ENCODE measurements at regions not wholly inside any gene's neighbourhood (a gene's known extent, or its start where the extent isn't known, plus 50 kb on each side); places are given as distances from the start of the nearest gene placed in this dataset.

GRCh38 chr1:234668577-234668955 lies 58.6 kb upstream of the IRF2BP2 start:
- no peak for DNase-seq (ENCODE audit: insufficient read length, low spot score)
- FAIRE-seq = no peak

DNA sequence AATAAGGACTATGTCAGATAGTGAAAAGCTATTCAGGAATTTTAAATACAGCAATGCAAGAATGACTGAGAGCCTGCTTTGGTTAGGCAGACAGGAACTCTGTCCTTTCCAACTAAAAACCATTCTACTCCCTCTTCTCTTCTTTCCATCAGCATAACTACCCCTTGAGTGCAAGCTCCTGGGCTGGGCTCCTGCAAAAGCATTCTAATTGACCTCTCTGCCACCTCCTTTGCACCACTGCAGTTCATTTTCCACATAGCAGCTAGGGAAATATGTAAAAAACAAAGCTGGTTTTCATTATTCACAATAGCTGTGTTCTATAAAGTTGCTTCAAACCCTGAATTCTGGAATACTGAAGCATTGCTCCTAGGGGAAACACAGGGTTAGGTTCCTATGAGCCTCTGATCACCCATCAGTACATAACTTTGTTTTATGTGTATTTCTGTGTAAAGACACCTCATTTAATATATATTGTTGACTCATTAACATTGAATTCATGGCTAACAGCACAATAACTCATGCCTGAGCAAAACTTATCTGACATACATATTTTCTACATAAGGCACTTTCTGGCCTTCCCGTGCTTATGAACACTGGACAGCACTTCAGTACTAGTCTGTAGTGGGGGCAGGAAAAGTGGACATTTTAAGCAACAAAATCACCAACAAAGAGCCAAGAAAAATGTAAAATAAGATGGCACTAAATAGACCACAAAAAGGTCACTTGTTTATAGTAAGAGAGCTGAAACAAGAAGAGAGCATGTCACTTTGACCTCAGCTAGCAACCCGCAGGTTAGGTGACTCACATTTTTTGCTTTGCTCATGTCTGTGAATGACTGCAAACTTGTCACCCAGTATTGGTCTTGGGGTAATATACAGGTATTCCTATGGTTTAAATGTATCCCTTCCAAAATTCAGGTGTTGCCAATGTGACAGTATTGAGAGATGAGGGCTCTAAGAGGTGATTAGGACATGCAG lies 57.9 kb upstream of the IRF2BP2 start:
- FAIRE-seq (no peak), DNase-seq (ENCODE audit: insufficient read length, low spot score) (no peak)

GRCh38 chr1:234666761-234667160 lies 56.8 kb upstream of the IRF2BP2 start:
- FAIRE-seq = no peak
- no peak for DNase-seq (ENCODE audit: insufficient read length, low spot score)

DNA sequence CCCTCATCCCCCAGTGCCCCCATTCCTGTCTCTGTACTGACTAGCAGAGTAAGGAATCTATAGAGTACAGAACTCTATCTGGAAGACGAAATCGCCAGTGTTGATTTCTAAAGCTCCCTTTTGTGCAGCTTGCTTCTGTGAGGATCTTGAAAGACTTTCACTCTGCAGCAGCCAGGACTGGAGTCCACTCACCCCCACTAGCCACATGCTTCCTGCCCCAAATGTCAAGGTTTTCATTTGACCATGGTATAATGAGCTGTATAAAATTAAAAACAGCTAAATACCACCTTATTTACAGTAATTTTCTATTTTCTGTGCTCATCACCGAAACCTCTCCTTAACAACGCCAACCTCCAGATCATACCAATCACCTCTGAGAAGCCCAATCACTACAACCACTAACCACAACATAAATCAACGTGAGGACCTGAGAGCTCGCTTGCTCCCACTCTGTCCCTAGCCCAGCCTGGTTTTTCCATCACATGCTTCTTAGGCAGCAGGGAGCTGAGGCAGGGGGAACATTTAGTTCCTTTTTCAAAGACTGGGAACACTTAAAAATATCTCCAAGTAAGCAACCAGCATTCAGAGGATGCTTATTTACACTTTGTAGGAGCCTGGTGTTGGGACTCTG lies 56.1 kb upstream of the IRF2BP2 start:
- DNase-seq (ENCODE audit: insufficient read length, low spot score) (no peak), FAIRE-seq (no peak)

DNA sequence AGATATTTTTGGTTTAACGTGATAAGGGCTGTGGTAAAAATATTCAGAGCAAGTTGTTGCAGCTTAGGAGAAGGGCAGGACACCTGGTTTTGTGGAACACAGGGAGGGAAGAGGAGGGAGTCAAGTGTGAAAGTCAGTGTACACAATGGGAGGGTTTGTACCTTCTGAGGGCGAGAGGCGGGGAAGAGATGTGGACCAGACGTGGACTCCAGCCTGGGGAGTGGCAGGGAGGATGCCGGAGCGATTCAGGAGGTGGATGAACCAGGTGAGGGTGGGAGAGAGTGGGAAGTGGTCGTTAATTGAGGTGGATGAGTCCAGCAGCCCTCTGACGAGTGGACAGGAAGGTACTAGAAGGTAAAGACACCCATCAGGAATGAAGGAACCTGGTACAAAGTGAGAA lies 52.2 kb upstream of the IRF2BP2 start:
- DNase-seq (ENCODE audit: insufficient read length, low spot score) (no peak), FAIRE-seq (no peak)

GRCh38 chr1:234661317-234661928 lies 51.4 kb upstream of the IRF2BP2 start:
- no peak for FAIRE-seq

GRCh38 chr1:234660536-234661316 lies 50.7 kb upstream of the IRF2BP2 start:
- FAIRE-seq (no peak), DNase-seq (ENCODE audit: insufficient read length, low spot score) (no peak)

More at GRCh38 chr1:234661317-234661928, 51.4 kb upstream of the IRF2BP2 start:
- DNase-seq (ENCODE audit: insufficient read length, low spot score) = no peak
